T-helper 1 cell (primary cell): ENCODE measurements at regions not wholly inside any gene's neighbourhood (a gene's known extent, or its start where the extent isn't known, plus 50 kb on each side); places are given as distances from the start of the nearest gene placed in this dataset.
"Not testable (repeated sequence)": the region's sequence is repeated elsewhere in the genome, so short reads cannot be mapped to it uniquely, and the experiment has no call there.

Experiments used
- DNase-seq, 5 donors: peaks; one replicate each; pipeline ENCODE4 v3.0.0-alpha.2; 2012 to 2020

- no peak for DNase-seq
Measured at GRCh38 chr6:101116337-101116736, 235.2 kb upstream of the ASCC3 start.

- DNase-seq: no peak
Measured at GRCh38 chr6:101117393-101118135, 236.4 kb upstream of the ASCC3 start.

GRCh38 chr6:101118136-101118396 is 236.9 kb upstream of the ASCC3 start:
- no peak for DNase-seq

- no peak for DNase-seq
Measured at GRCh38 chr6:101120747-101121146, 239.6 kb upstream of the ASCC3 start.

GRCh38 chr6:101125380-101125971 is 244.3 kb upstream of the ASCC3 start:
- no peak for DNase-seq

GRCh38 chr6:101126501-101126900 is 245.4 kb upstream of the ASCC3 start:
- DNase-seq: no peak

GRCh38 chr6:101129851-101130250 is 248.7 kb upstream of the ASCC3 start:
- DNase-seq: no peak

GRCh38 chr6:101146389-101146788 is 247.1 kb upstream of the GRIK2 start:
- DNase-seq: no peak

GRCh38 chr6:101150226-101150625 is 243.3 kb upstream of the GRIK2 start:
- DNase-seq: no peak

GRCh38 chr6:101157638-101158037 is 235.9 kb upstream of the GRIK2 start:
- DNase-seq: not testable (repeated sequence)

GRCh38 chr6:101163611-101164010 is 229.9 kb upstream of the GRIK2 start:
- no peak for DNase-seq

- no peak for DNase-seq
Measured at GRCh38 chr6:101167638-101168037, 225.9 kb upstream of the GRIK2 start.

- DNase-seq: not testable (repeated sequence)
Measured at GRCh38 chr6:101171049-101171448, 222.5 kb upstream of the GRIK2 start.

GRCh38 chr6:101178748-101179147 is 214.8 kb upstream of the GRIK2 start:
- DNase-seq: no peak

- no peak for DNase-seq
Measured at GRCh38 chr6:101181006-101181405, 212.5 kb upstream of the GRIK2 start.

- DNase-seq: not testable (repeated sequence)
Measured at GRCh38 chr6:101188285-101188798, 205.2 kb upstream of the GRIK2 start.

GRCh38 chr6:101195588-101195987 is 197.9 kb upstream of the GRIK2 start:
- no peak for DNase-seq

GRCh38 chr6:101199441-101199840 is 194.1 kb upstream of the GRIK2 start:
- no peak for DNase-seq

GRCh38 chr6:101202867-101203374 is 190.6 kb upstream of the GRIK2 start:
- DNase-seq: no peak

GRCh38 chr6:101203664-101204063 is 189.8 kb upstream of the GRIK2 start:
- DNase-seq: no peak

GRCh38 chr6:101208152-101208551 is 185.4 kb upstream of the GRIK2 start:
- no peak for DNase-seq

GRCh38 chr6:101212640-101213039 is 180.9 kb upstream of the GRIK2 start:
- no peak for DNase-seq

GRCh38 chr6:101222007-101222406 is 171.5 kb upstream of the GRIK2 start:
- DNase-seq: no peak

GRCh38 chr6:101224751-101225150 is 168.8 kb upstream of the GRIK2 start:
- DNase-seq: no peak
